Liver (tissue), 8 donors: ENCODE measurements at regions not wholly inside any gene's neighbourhood (a gene's known extent, or its start where the extent isn't known, plus 50 kb on each side); places are given as distances from the start of the nearest gene placed in this dataset.

Source experiments
- DNase-seq: peaks from one replicate; pipeline ENCODE4 v3.0.0-alpha.2; 2017; ENCODE audit warnings: low spot score
- H3K27ac ChIP-seq, 2 donors: one replicate each; pipeline ENCODE4 v1.7.0; 2013; ENCODE audit warnings: inconsistent platforms in 2 of 2, low read length in 2 of 2, control low read depth in 1 of 2, low read depth in 1 of 2, mild to moderate bottlenecking in 1 of 2
- H3K27me3 ChIP-seq, 4 donors: one replicate each; pipeline versions ENCODE4 v1.6.1 to v1.7.0; 2013; ENCODE audit warnings: low read length in 3 of 4, inconsistent platforms in 1 of 4, mild to moderate bottlenecking in 1 of 4, moderate library complexity in 1 of 4; ENCODE audit not compliant: control insufficient read depth in 4 of 4, insufficient read depth in 4 of 4
- H3K36me3 ChIP-seq, 4 donors: one replicate each; pipeline versions ENCODE4 v1.6.1 to v1.7.0; 2013; ENCODE audit warnings: low read length in 3 of 4, mild to moderate bottlenecking in 3 of 4, low read depth in 1 of 4, moderate library complexity in 1 of 4; ENCODE audit not compliant: control insufficient read depth in 4 of 4, insufficient read depth in 3 of 4
- H3K4me1 ChIP-seq, 4 donors: one replicate each; pipeline versions ENCODE4 v1.6.1 to v1.7.0; 2013; ENCODE audit warnings: low read length in 3 of 4, mild to moderate bottlenecking in 3 of 4, moderate library complexity in 1 of 4; ENCODE audit not compliant: control insufficient read depth in 4 of 4, insufficient read depth in 4 of 4
- H3K4me3 ChIP-seq, 3 donors: one replicate each; pipeline versions ENCODE4 v1.6.1 to v1.7.0; 2013; ENCODE audit warnings: low read length in 3 of 3, control low read depth in 1 of 3, low read depth in 1 of 3, mild to moderate bottlenecking in 1 of 3
- H3K9ac ChIP-seq, 2 donors: one replicate each; pipeline ENCODE4 v1.7.0; 2013; ENCODE audit warnings: low read length in 2 of 2, mild to moderate bottlenecking in 2 of 2, moderate library complexity in 2 of 2, control low read depth in 1 of 2, low read depth in 1 of 2
- H3K9me3 ChIP-seq, 4 donors: one replicate each; pipeline versions ENCODE4 v1.6.1 to v1.7.0; 2013; ENCODE audit warnings: low read length in 3 of 4; ENCODE audit not compliant: control insufficient read depth in 4 of 4
- ATF3 ChIP-seq: IDR thresholded peaks from 2 replicates; pipeline ENCODE4 v1.6.1; 2016; ENCODE audit warnings: antibody characterized with exemption
- CTCF ChIP-seq: fragments of 150-350 bp; IDR thresholded peaks from 2 replicates; pipeline ENCODE4 v1.5.1; 2017; ENCODE audit warnings: improper control_type of control experiment, low read depth, low read length; ENCODE audit not compliant: missing input control
- EGR1 ChIP-seq, 2 donors: IDR thresholded peaks; 2 replicates each; pipeline ENCODE4 v1.6.1; 2016 to 2018; ENCODE audit warnings: antibody characterized with exemption in 2 of 2, low read depth in 2 of 2
- FOXA2 ChIP-seq: IDR thresholded peaks from 2 replicates; pipeline ENCODE4 v1.6.1; 2016; ENCODE audit warnings: antibody characterized with exemption
- GABPA ChIP-seq, 2 donors: IDR thresholded peaks in 1 of 2; conservative IDR thresholded peaks in 1 of 2; 2 replicates each; pipeline ENCODE4 v1.6.1; 2016; ENCODE audit warnings: antibody characterized with exemption in 2 of 2, mild to moderate bottlenecking in 1 of 2, moderate library complexity in 1 of 2
- HNF4A ChIP-seq, 2 donors: conservative IDR thresholded peaks; 2 replicates each; pipeline ENCODE4 v1.6.1; 2016; ENCODE audit warnings: antibody characterized with exemption in 2 of 2, mild to moderate bottlenecking in 2 of 2
- HNF4G ChIP-seq: IDR thresholded peaks from 2 replicates; pipeline ENCODE4 v1.6.1; 2016; ENCODE audit warnings: antibody characterized with exemption
- JUND ChIP-seq, 2 donors: IDR thresholded peaks; 2 replicates each; pipeline ENCODE4 v1.6.1; 2016; ENCODE audit warnings: antibody characterized with exemption in 2 of 2
- MAX ChIP-seq: IDR thresholded peaks from 2 replicates; pipeline ENCODE4 v1.6.1; 2016; ENCODE audit warnings: antibody characterized with exemption
- NR2F2 ChIP-seq: IDR thresholded peaks from 2 replicates; pipeline ENCODE4 v1.6.1; 2016; ENCODE audit warnings: antibody characterized with exemption
- RAD21 ChIP-seq, 2 donors: IDR thresholded peaks; 2 replicates each; pipeline ENCODE4 v1.6.1; 2016; ENCODE audit warnings: antibody characterized with exemption in 2 of 2, mild to moderate bottlenecking in 2 of 2
- RXRA ChIP-seq, 2 donors: IDR thresholded peaks; 2 replicates each; pipeline ENCODE4 v1.6.1; 2017 to 2018; ENCODE audit warnings: antibody characterized with exemption in 2 of 2, mild to moderate bottlenecking in 1 of 2
- SP1 ChIP-seq: IDR thresholded peaks from 2 replicates; pipeline ENCODE4 v1.6.1; 2018; ENCODE audit warnings: antibody characterized with exemption, mild to moderate bottlenecking
- YY1 ChIP-seq: IDR thresholded peaks from 2 replicates; pipeline ENCODE4 v1.6.1; 2016; ENCODE audit warnings: antibody characterized with exemption, mild to moderate bottlenecking
- ZBTB33 ChIP-seq: IDR thresholded peaks from 2 replicates; pipeline ENCODE4 v1.6.1; 2016; ENCODE audit warnings: antibody characterized with exemption
- WGBS: extraction: QIAGEN DNeasy Blood & Tissue Kit; methylation state at CpG from one replicate; pipeline ENCODE4 v1.1.7; 2013; 5-methylcytosine and 5-hydroxymethylcytosine counted together
- donor health status: healthy.
- donor health status: healthy.
- donor health status: healthy.
- donor health status: healthy.
- donor health status: healthy.

GRCh38 chr9:99319048-99319447, 97.0 kb downstream of the SEC61B start:
- Histone ChIP-seq H3K4me1 (no peaks in the 10 kb centered on the region), H3K27me3 (no peaks in the 10 kb centered on the region), H3K36me3 (no peaks in the 10 kb centered on the region), H3K9ac (no peak overlapping the region), H3K27ac (no peak overlapping the region), H3K9me3 (no peaks in the 10 kb centered on the region), H3K4me3 (no peak overlapping the region)
- TF ChIP-seq JUND (IDR thresholded peaks at IDR 0.05) (no peak), YY1 (no peak), ATF3 (no peak), HNF4A (conservative IDR thresholded peaks at IDR 0.05) (no peak), FOXA2 (no peak), GABPA (IDR thresholded peaks at IDR 0.05 in 1 of 2, conservative IDR thresholded peaks at IDR 0.05 in 1 of 2) (no peak), EGR1 (IDR thresholded peaks at IDR 0.05; ENCODE audit: low read depth in 2 of 2) (no peak), SP1 (no peak), HNF4G (no peak), RAD21 (IDR thresholded peaks at IDR 0.05) (no peak), MAX (no peak), CTCF (no peak), NR2F2 (no peak), RXRA (IDR thresholded peaks at IDR 0.05) (no peak)
- no peak for DNase-seq
- WGBS, result 87% methylated on average over 1 of the region's 1 CpG

GRCh38 chr9:99322299-99322698, 100.2 kb downstream of the SEC61B start:
- no peak overlapping the region for H3K4me3 ChIP-seq

More at GRCh38 chr9:99322299-99322698, 100.2 kb downstream of the SEC61B start:
- Histone ChIP-seq H3K27ac (no peak overlapping the region), H3K27me3 (no peaks in the 10 kb centered on the region), H3K4me1 (no peaks in the 10 kb centered on the region), H3K9me3 (no peaks in the 10 kb centered on the region), H3K36me3 (no peaks in the 10 kb centered on the region), H3K9ac (no peak overlapping the region)
- no peak for TF ChIP-seq MAX
- no peak for TF ChIP-seq ZBTB33
- no peak for TF ChIP-seq FOXA2
- TF ChIP-seq EGR1 (IDR thresholded peaks at IDR 0.05; ENCODE audit: low read depth in 2 of 2), result no peak
- no peak for TF ChIP-seq YY1
- TF ChIP-seq SP1, result no peak
- no peak for TF ChIP-seq GABPA (IDR thresholded peaks at IDR 0.05 in 1 of 2, conservative IDR thresholded peaks at IDR 0.05 in 1 of 2)
- 11% methylated on average over 1 of the region's 1 CpG for WGBS
- DNase-seq, result no peak
